Left colon (tissue), 2 donors: ENCODE measurements at regions not wholly inside any gene's neighbourhood (a gene's known extent, or its start where the extent isn't known, plus 50 kb on each side); places are given as distances from the start of the nearest gene placed in this dataset.
"Not testable (repeated sequence)": the region's sequence is repeated elsewhere in the genome, so short reads cannot be mapped to it uniquely, and the experiment has no call there.

Experiments
- ATAC-seq: fragments of 200-7000 bp; cut with Tn5 transposase; one replicate; pipeline ENCODE4 v1.9.1; 2020; ENCODE audit warnings: mild to moderate bottlenecking, moderate library complexity
- DNase-seq, 2 donors: peaks; one replicate each; pipeline ENCODE4 v3.0.0-alpha.2; 2020
- intact Hi-C, 2 donors: fragments of 100-400 bp; cut with DNase I in 1 of 2; cut with micrococcal nuclease in 1 of 2; formaldehyde crosslinking; loops; one replicate each; pipeline versions ENCODE4 v1.11.2 to v1.14.0; 2022; cut with DNase I, micrococcal nuclease
- donor health status: DM: no; HTN: no; CAD: no.
- donor health status: DM: yes; HTN: yes; CAD: no.

DNA sequence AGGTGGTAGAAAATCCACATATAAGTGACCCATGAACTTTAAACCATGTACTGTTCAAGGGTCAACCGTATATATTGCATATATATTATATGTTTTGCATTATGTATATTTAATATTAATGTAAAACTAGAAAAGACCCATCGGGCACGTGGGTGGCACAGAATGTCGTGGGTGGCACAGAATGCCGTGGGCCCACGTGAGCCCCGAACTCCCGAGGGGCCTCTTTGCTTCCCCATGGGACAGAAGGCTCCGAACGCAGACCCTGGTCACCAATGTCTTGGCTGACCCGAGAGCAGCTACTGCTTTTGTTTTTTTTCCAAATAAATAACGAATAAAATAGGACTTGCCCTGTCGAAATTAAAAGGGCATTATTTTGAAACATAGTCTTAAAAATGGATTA, 415.4 kb downstream of the BRD1 start:
- intact Hi-C loops = no loop called here
- DNase-seq = no peak
- ATAC-seq = no peak

GRCh38 chr22:49411236-49411635, 416.4 kb downstream of the BRD1 start:
- intact Hi-C loops = no loop called here
- DNase-seq = no peak
- ATAC-seq = no peak

- no peak for ATAC-seq
- DNase-seq = no peak
- intact Hi-C loops = no loop called here
Measured at GRCh38 chr22:49408102-49408836, 419.4 kb downstream of the BRD1 start.

- DNase-seq (no peak), ATAC-seq (no peak)
- intact Hi-C loops = no loop called here
Measured at GRCh38 chr22:49406879-49407587, 420.6 kb downstream of the BRD1 start.

- intact Hi-C loops = no loop called here
- no peak for DNase-seq
- no peak for ATAC-seq
Measured at GRCh38 chr22:49406047-49406650, 421.5 kb downstream of the BRD1 start.

- ATAC-seq (no peak), DNase-seq (no peak)
- intact Hi-C loops = no loop called here
Measured at GRCh38 chr22:49405590-49405989, 422.1 kb downstream of the BRD1 start.

- ATAC-seq = no peak
- intact Hi-C loops = no loop called here
- DNase-seq = no peak
Measured at GRCh38 chr22:49404576-49405241, 423.0 kb downstream of the BRD1 start.

GRCh38 chr22:49404020-49404419, 423.7 kb downstream of the BRD1 start:
- no peak for ATAC-seq
- no peak for DNase-seq
- intact Hi-C loops = no loop called here

DNA sequence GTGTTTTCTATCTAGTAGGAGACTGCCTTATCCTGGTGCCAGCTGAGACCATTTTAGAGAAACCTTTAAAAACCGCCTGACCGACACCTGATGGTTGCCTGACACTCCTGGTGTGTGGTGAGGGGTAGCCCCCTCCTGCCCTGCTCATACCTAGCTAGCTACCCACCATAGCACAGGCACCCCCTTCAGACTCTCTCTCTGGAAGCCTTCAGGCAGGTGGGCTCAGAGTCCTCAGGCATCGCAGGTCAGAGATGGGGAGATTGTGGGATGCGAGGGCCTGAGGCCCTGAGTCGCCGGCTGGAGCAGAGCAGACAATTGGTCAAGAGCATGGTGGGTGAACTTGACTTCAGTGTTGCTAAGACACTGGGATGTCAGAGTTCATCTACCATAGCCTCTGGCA, 424.6 kb downstream of the BRD1 start:
- intact Hi-C loops = no loop called here
- ATAC-seq = no peak
- no peak for DNase-seq

GRCh38 chr22:49402169-49402568, 425.5 kb downstream of the BRD1 start:
- no peak for DNase-seq
- intact Hi-C loops = no loop called here

GRCh38 chr22:49400941-49401598, 426.6 kb downstream of the BRD1 start:
- DNase-seq (no peak), ATAC-seq (no peak)
- intact Hi-C loops = no loop called here

More at GRCh38 chr22:49402169-49402568, 425.5 kb downstream of the BRD1 start:
- no peak for ATAC-seq

DNA sequence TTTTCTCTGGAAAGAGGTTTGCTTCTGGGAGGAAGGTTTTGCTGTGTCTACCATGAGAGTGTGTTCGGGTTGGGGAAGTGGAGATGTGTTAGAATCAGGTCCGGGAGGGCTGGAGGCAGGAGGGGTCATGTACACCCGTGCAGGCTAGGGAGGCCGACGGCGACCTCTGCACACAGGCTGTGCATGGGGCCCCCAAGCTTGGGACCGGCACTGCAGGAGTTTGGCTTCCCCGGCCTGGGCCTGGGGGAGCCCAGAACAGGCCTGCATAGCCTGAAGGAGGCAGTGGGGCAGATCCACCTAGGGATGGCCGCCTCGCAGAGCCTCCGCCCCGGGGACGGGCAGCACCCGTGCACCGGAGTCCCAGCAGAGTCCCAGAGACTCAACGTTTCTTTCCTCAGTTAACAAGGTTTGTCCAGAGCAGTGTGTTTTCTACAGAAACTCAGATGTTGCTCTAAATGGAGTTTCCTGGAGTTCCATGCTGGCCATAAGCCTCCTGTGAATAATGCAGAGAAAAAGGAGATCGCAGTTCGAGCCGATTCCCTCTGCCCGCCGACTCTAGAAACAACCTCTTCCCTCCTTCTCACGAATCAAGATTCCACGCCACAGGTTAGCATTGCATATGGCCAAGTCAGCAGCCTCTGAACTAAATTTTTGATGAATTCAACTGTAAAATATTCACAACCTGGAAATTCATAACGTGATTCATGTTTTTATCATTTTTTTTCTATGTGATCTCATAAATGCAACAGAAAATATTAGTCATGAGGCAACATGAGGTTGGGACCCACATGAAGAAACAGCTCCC, 427.3 kb downstream of the BRD1 start:
- DNase-seq (no peak), ATAC-seq (no peak)
- intact Hi-C loops = no loop called here

DNA sequence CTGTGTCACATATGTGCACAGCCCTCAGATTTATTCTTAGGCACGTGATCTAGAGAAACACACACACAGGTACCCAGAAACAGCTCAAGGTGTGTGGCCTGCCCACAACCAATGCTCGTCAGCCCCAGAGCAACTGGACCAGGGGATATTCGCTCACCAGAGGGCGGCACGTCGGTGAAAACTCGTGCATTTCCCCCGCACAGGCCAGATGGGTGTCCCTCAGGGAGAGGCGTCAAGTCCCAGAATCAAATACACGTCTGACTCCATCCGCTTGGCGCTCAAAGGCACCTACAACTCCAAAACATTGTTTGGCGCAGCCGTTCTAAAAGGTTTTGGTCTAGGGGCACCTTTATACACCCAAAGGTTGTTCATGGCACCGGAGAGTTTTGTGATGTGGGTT, 429.0 kb downstream of the BRD1 start:
- ATAC-seq = no peak
- no peak for DNase-seq
- intact Hi-C loops = no loop called here

DNA sequence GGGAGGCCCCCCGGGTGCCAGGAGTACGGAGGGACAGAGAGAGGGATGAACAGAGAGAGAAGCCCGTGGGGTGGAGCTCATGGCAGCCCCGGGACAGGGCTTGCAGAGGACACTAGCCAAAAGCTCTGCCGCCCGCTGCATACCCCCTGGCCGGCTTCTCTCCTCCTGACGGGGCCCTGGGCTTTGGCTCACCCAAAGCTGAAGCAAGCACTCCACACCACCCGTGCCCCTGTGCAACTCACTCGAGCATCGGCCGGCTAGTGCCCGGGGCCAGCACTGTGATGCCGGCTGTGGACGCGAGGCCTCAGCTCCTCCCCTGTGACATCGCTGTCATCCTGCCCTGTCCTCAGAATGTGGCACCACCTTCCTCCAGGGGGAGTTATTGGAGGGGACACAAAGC, 429.6 kb downstream of the BRD1 start:
- no peak for ATAC-seq
- no peak for DNase-seq
- intact Hi-C loops = no loop called here

DNA sequence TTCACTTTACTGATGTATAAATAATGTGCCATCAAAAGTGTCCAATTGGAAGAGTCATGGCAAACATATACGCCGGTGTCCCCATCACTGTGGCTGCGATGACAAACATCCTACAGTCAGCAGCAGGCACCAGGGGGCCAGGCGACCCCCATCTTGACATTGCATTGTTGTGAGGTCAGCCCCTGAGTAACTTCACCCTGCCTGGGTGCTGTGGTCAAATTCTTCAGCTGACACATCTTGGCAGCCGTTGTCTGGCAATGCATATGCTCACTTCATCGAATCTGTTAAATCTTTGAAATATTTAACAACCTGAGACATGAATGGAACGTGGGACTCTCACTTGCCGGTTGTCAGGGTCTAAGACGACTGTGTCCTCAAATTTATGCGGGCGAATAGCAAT, 430.9 kb downstream of the BRD1 start:
- no peak for ATAC-seq
- intact Hi-C loops = no loop called here

DNA sequence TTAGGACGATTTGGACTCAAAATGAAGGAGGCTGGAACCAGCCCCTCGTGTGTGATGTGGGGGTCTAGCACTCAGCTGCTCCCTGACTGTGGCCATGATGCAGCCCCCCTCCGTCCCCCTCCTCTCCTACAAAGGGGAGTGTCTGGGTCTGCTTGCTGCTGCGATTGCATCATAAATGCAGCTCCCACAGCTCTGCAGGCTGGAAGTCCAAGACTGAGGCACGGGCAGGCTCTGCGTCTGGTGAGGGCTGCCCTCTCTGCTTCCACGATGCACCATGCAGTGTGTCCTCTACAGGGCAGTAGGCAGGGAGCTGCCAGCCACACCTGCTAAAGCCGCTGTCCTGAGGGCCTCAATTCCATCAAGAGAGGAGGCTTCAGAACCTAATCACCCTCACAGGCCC, 432.1 kb downstream of the BRD1 start:
- DNase-seq (no peak), ATAC-seq (no peak)
- intact Hi-C loops = no loop called here

More for the DNA sequence above, 430.9 kb downstream of the BRD1 start:
- DNase-seq = no peak

- intact Hi-C loops, DNase-seq, ATAC-seq: not testable (repeated sequence)
Measured at GRCh38 chr22:49395062-49395461, 432.6 kb downstream of the BRD1 start.

- DNase-seq (no peak), ATAC-seq (no peak)
Measured at GRCh38 chr22:49394116-49394785, 433.4 kb downstream of the BRD1 start.

More at GRCh38 chr22:49394116-49394785, 433.4 kb downstream of the BRD1 start:
- intact Hi-C loops = no loop called here
